GM12878 (cell line): ENCODE measurements at regions not wholly inside any gene's neighbourhood (a gene's known extent, or its start where the extent isn't known, plus 50 kb on each side); places are given as distances from the start of the nearest gene placed in this dataset.

ENCODE experiments used
- ATAC-seq: fragments of 200-7000 bp; cut with Tn5 transposase; 3 replicates; pipeline ENCODE4 v1.9.1; 2020; ENCODE audit warnings: mild to moderate bottlenecking, moderate library complexity
- BruUV-seq: library from RNA; stranded (reverse); fragments of 400-500 nt; replicated peaks from 2 replicates; lab custom pipeline; 2021; lab: Mats Ljungman, UMichigan
- CTCF ChIA-PET: fragments of 300-600 bp; sonication (Branson Sonifier 250); formaldehyde crosslinking; extraction: SDS; loops from one replicate; lab custom pipeline; 2021; ENCODE audit warnings: inconsistent platforms; lab: Yijun Ruan, JAX
- POLR2A ChIA-PET: fragments of 350-600 bp; formaldehyde crosslinking; extraction: SDS; loops from one replicate; lab custom pipeline; 2021; ENCODE audit warnings: inconsistent platforms; lab: Charles Lee
- RAD21 ChIA-PET: fragments of 300-600 bp; sonication (Branson Sonifier 250); formaldehyde crosslinking; loops from one replicate; lab custom pipeline; 2023; ENCODE audit warnings: antibody characterized with exemption; ENCODE audit not compliant: unreplicated experiment; lab: Charles Lee
- SMC1A ChIA-PET: fragments of 300-600 bp; sonication (Branson Sonifier 250); formaldehyde crosslinking; loops from one replicate; lab custom pipeline; 2023; ENCODE audit not compliant: unreplicated experiment, uncharacterized antibody; lab: Charles Lee
- DNase-seq: peaks from one replicate; pipeline ENCODE4 v3.0.0-alpha.2; 2011; ENCODE audit warnings: low read depth, low spot score
- FAIRE-seq: peaks from 3 replicates; lab custom pipeline; 2011; peaks lifted over from hg19 to GRCh38; lab: Jason Lieb, UNC
- H2AFZ ChIP-seq: 2 replicates; pipeline ENCODE4 v1.6.0; 2011; ENCODE audit warnings: low read depth, low read length, control low read depth; ENCODE audit not compliant: control insufficient read depth
- H3K27ac ChIP-seq: 2 replicates; pipeline ENCODE4 v1.5.1; 2011; ENCODE audit warnings: control low read depth; ENCODE audit not compliant: control insufficient read depth, insufficient read depth
- H3K27me3 ChIP-seq, 2 experiments: replicated peaks in 1 of 2; 2 replicates each; pipeline versions ENCODE4 v1.6.0 to v1.6.1; 2011; ENCODE audit warnings: low read length in 1 of 2; ENCODE audit not compliant: control insufficient read depth in 2 of 2, insufficient read depth in 2 of 2
- H3K36me3 ChIP-seq, 2 experiments: 2 replicates each; pipeline ENCODE4 v1.5.1; 2011; ENCODE audit warnings: low read length in 1 of 2; ENCODE audit not compliant: control insufficient read depth in 2 of 2, insufficient read depth in 2 of 2
- H3K4me1 ChIP-seq: 2 replicates; pipeline ENCODE4 v1.6.1; 2011; ENCODE audit warnings: mild to moderate bottlenecking, low read length, moderate library complexity, mixed read lengths; ENCODE audit not compliant: control insufficient read depth, insufficient read depth
- H3K4me2 ChIP-seq: 2 replicates; pipeline ENCODE4 v1.6.0; 2011; ENCODE audit warnings: control low read depth; ENCODE audit not compliant: control insufficient read depth, insufficient read depth
- H3K4me3 ChIP-seq: fragments of 200-600 bp; sonication (generic); 2 replicates; pipeline ENCODE4 v1.5.1; 2016
- H3K79me2 ChIP-seq: 2 replicates; pipeline ENCODE4 v1.6.0; 2011; ENCODE audit warnings: low read length; ENCODE audit not compliant: control insufficient read depth, insufficient read depth
- H3K9ac ChIP-seq: 2 replicates; pipeline ENCODE4 v1.8.0; 2011; ENCODE audit warnings: low read length, control low read depth, mixed read lengths; ENCODE audit not compliant: control insufficient read depth, insufficient read depth
- H3K9me3 ChIP-seq: replicated peaks from 3 replicates; pipeline ENCODE4 v1.5.1; 2011; ENCODE audit warnings: mild to moderate bottlenecking, low read length; ENCODE audit not compliant: control insufficient read depth, insufficient read depth
- H4K20me1 ChIP-seq: 2 replicates; pipeline ENCODE4 v1.6.0; 2011; ENCODE audit not compliant: control insufficient read depth, insufficient read depth
- ASH2L ChIP-seq: fragments of 300-600, 200-600 bp; sonication (generic); IDR thresholded peaks from 2 replicates; pipeline ENCODE4 v1.6.1; 2017; ENCODE audit warnings: low read depth, mild to moderate bottlenecking, borderline replicate concordance
- DPF2 ChIP-seq: fragments of 450-650 bp; IDR thresholded peaks from 2 replicates; pipeline ENCODE4 v1.6.1; 2017; ENCODE audit warnings: mild to moderate bottlenecking
- E2F8 ChIP-seq: fragments of 450-650 bp; IDR thresholded peaks from 2 replicates; pipeline ENCODE4 v1.6.1; 2018; ENCODE audit warnings: mild to moderate bottlenecking, low read depth, moderate library complexity; ENCODE audit not compliant: partially characterized antibody
- ELK1 ChIP-seq: IDR thresholded peaks from 2 replicates; pipeline ENCODE4 v1.6.1; 2012; ENCODE audit warnings: low read depth, low read length, improper control_type of control experiment
- GATAD2B ChIP-seq: fragments of 450-650 bp; conservative IDR thresholded peaks from 2 replicates; pipeline ENCODE4 v1.6.1; 2017; ENCODE audit warnings: low read depth, mild to moderate bottlenecking, moderate library complexity
- MEF2A ChIP-seq: IDR thresholded peaks from 2 replicates; pipeline ENCODE4 v1.6.1; 2011; ENCODE audit warnings: low read depth, mild to moderate bottlenecking, low read length, moderate library complexity; ENCODE audit not compliant: insufficient read depth
- PML ChIP-seq: IDR thresholded peaks from 2 replicates; pipeline ENCODE4 v1.6.1; 2012; ENCODE audit warnings: low read length, inconsistent platforms
- POU2F2 ChIP-seq: IDR thresholded peaks from 3 replicates; pipeline ENCODE4 v1.6.1; 2011; ENCODE audit warnings: low read depth, mild to moderate bottlenecking, low read length, borderline replicate concordance
- SMC3 ChIP-seq: IDR thresholded peaks from 2 replicates; pipeline ENCODE4 v1.6.1; 2011; ENCODE audit warnings: low read length, improper control_type of control experiment, borderline replicate concordance
- STAT3 ChIP-seq: IDR thresholded peaks from 2 replicates; pipeline ENCODE4 v1.6.1; 2011; ENCODE audit warnings: low read depth, low read length, improper control_type of control experiment
- in situ Hi-C: fragments of 300-500 bp; cut with MboI; formaldehyde crosslinking; loops from 9 replicates; pipeline ENCODE4 v1.14.3; 2018; ENCODE audit warnings: mixed read lengths
- intact Hi-C: fragments of 100-400 bp; cut with micrococcal nuclease; formaldehyde crosslinking; loops from one replicate; pipeline ENCODE4 v1.14.2; 2022; ENCODE audit not compliant: unreplicated experiment

GRCh38 chr16:65834688-65835087 lies 531.8 kb upstream of the CDH5 start:
- BruUV-seq: no TSS peak
- ChIA-PET POLR2A (no interaction called here), RAD21 (no interaction called here), CTCF (no interaction called here), SMC1A (no interaction called here)
- Histone ChIP-seq H3K9ac (no peak overlapping the region), H3K4me1 (no peaks in the 10 kb centered on the region), H3K27me3 (no peaks in the 10 kb centered on the region), H3K9me3 (no peaks in the 10 kb centered on the region), H3K4me2 (no peak overlapping the region), H4K20me1 (no peaks in the 10 kb centered on the region), H2AFZ (no peak overlapping the region), H3K27ac (no peak overlapping the region), H3K36me3 (no peaks in the 10 kb centered on the region), H3K4me3 (no peak overlapping the region), H3K79me2 (no peaks in the 10 kb centered on the region)
- in situ Hi-C loops (no loop called here), intact Hi-C loops (no loop called here)
- FAIRE-seq: no peak
- no peak for TF ChIP-seq PML
- no peak for TF ChIP-seq POU2F2
- TF ChIP-seq E2F8: no peak
- no peak for TF ChIP-seq SMC3
- TF ChIP-seq MEF2A: no peak
- no peak for TF ChIP-seq DPF2
- TF ChIP-seq ELK1: no peak
- TF ChIP-seq GATAD2B: no peak
- no peak for TF ChIP-seq STAT3
- TF ChIP-seq ASH2L: no peak
- DNase-seq: no peak
- ATAC-seq: no peak
